Right lung (tissue), 2 donors: ENCODE measurements at regions not wholly inside any gene's neighbourhood (a gene's known extent, or its start where the extent isn't known, plus 50 kb on each side); places are given as distances from the start of the nearest gene placed in this dataset.

Experiments used
- DNase-seq, 2 donors: peaks; one replicate each; pipeline ENCODE4 v3.0.0-alpha.2; 2013

DNA sequence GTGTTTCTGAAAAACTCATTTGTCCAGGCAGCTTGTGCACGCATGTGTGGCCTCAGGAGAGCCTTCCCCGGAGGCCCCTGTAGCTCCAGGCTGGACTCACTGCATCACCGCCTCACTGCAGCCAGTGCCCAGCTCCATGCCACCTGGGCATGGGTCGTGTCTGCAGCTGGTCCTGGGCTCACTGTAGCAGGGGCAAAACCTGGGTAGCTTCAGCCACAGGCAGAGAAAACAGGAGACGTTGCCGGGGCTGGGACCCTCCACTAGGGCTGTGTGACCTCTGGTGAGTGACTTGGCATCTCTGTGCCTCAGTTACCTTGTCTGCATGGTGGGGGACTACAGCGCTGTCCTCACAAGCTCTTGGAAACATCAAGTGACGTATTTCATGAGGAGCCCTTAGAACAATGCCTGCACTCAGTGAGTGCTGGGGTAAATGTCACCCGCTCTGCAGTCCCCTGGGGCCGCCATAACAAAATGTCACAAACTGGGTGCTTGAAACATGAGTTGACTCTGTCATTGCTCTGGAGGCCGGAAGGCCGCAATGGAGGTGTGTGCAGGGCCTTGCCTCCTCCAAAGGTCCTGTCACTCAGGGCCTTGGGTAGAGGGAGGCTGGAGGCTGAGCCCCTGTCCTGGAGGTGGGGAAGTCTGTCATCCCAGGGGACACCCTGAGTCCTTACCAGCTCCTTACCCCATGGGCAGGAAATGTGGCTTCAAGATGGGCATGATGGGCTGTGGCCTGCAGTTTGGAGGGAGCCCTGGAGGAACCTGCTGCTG lies 488.7 kb downstream of the TBC1D22A start:
- DNase-seq: no peak

DNA sequence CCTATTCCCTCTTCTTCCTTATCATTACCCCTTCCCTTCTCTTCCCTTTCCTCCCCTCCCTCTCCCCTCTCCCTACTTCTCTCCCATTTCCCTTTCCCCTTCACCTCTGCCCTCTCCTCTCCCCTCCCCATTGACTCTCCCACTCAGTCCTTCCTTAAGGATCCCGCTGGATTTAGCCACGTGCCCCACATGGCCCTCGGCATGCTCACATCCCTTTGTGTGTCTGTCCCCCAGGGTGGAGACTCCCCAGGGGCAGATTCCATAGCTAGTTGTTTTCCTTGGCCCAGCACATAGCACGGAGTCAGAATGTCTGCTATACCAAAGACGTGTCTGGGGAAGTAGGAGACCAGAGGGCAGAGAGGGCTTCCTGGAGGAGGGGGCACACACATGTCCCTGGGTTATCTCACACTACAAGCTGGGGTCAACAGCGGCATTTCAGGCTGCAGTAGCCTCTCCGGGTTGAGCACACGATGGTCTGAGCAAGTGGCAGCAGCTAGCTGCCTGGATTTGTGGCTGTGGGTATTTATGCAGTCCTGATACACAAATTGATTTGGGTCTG lies 487.0 kb downstream of the TBC1D22A start:
- DNase-seq: no peak

DNA sequence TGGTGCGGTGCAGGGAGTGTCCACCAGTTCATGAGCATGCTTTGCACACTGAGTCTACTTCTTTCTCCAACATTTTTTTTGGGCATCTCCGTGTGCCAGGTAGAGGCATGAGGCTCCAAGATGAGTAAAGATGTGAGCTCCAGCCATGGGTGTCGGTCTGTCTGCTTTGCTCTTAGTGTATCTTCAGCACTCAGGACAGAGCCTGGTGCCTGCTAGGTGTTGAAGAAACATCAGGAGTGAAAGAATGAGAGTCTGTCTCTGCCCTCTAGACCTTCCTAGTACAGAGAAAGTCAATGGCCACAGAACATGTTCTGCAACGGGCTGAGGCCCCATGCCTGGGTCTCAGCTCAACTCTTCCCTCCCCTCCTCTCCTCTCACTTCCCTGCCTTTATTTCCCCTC lies 486.5 kb downstream of the TBC1D22A start:
- no peak for DNase-seq

DNA sequence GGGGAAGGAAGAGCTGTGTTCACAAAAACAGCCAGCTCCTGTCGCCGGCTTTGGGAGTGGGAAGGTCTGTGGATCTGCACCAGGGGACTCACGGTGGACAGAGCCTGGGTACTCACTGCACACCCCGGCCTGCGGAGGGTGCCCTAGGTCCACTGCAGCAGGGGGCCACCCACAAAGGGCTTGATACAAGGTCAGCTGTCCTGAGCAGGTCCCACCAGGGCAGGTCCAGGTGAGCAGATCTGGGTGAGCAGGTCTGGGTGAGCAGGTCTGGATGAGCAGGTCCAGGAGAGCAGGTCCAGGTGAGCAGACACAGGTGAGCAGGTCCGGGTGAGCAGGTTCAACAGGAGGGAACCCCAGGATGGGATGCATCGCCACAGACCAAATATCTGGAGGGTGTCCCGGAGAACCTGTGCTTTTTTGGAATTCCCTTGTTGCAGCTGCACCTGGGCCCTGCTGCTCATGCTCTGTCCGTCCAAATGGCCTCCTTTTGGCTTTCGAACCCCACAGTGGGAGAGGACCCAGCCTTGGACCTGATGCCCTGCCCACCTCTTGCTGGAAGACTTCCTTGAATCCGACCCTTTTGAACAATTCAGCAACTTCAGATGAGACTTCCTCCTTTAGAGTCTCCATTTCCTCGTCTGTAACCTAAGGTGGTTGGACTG lies 485.3 kb downstream of the TBC1D22A start:
- no peak for DNase-seq

DNA sequence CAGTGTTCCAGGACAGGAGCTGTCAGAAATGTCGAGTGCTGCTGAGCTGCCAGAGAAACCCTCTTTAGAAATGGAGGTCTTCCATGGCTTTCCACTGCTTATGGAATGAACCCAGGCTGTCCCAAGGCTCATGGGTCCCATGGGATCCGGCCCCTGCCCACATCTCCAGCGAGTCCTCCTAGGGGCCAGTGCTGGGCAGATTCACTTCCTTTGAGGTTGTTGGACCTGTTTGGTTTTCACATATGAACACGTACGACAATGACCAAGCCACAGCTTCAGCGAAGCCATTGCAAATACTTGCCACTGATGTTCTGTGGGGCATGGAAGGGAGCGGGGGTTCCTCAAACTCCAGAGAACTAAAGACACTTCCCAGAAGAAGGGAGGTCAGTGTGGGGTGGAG lies 483.3 kb downstream of the TBC1D22A start:
- no peak for DNase-seq

DNA sequence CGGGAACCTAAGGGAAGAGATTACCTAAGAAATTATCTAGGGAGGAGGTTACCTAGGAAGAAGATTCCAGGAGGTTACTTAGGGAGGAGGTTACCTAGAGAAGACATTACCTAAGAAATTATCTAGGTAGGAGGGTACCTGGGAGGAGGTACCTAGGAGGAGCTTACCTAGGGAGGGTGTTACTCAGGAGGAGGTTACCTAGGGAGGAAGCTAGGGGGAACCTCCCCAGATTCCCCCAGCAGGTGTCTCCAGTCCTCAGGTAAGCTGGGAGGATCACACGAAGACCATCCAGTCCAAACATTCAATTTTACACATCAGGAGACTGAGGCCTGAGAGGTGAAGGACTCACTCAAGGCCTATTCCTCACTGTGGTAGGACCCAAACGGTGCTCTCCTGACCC lies 482.8 kb downstream of the TBC1D22A start:
- no peak for DNase-seq

DNA sequence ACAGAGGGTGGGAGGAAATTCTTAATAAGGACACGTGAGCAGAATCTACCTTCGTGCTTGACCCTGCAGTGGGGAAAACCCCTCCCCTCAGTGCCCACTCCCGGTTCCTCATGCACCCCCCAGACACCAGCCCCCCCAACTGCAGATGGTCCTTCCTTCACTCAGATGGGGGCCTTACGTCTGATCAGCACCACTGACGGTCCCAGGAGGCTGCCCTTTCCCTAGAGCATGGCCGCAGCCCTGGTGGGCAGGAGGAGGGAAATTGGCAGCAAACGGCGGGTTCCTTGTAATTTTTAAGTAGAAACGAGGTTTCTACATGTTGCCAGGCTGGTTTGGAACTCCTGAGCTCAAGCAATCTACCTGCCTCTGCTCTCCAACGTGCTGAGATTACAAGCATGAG lies 477.7 kb downstream of the TBC1D22A start:
- DNase-seq: no peak

DNA sequence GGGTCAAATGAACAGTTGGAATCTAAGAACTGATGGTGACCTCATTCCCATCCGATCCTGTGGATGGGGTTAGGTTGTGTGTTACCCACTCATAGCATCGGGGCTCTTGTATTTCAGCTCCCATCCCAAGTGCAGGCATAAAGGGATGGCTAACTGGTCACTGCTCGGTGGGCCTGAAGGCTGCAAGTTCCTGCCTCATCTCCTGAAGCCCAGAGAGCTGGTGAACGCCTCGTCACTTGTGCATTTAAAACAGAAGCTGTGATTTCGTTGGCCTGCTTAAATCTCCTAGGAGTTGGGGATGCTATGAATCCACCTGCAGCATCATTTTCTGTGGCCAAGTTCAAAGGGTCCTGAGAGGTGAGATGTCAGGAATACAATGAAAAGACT lies 477.0 kb downstream of the TBC1D22A start:
- DNase-seq: no peak

DNA sequence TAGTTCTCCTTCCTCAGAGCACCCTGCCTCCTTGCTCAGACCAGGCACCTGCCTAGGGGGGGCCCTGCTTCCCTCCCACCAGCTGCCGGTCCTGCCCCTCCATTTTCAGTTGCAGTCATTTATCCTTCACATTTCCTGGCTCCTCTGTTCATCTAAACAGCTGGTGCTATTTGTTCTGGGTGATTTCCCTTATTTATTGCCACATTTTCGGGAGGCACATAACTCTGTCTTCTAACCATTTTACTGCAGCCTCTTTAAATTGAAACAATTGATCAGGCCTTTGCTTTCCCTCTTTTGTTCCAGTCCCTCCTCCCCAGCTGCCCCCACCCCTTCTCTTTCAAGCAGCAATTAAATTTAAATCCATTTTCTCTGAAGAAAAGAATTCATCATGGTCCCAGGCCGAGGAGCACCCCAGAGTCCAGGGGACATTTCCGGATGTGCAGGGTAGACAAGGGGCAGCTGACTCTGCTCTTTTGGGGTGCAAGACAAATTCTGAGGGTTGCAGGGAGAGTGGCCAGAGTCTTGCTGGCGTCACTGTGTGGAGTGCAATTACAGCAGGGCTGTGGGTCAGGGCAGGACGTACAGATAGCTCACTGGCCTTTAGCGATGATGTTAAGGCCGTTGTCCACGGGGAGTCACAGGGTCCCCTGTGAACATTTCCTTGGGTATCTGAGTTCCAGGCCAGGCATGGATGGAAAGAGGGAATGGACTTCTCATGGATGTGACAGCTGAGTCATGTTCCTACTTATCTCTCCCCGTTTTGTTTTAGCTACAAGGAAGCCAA lies 476.4 kb downstream of the TBC1D22A start:
- DNase-seq: no peak

DNA sequence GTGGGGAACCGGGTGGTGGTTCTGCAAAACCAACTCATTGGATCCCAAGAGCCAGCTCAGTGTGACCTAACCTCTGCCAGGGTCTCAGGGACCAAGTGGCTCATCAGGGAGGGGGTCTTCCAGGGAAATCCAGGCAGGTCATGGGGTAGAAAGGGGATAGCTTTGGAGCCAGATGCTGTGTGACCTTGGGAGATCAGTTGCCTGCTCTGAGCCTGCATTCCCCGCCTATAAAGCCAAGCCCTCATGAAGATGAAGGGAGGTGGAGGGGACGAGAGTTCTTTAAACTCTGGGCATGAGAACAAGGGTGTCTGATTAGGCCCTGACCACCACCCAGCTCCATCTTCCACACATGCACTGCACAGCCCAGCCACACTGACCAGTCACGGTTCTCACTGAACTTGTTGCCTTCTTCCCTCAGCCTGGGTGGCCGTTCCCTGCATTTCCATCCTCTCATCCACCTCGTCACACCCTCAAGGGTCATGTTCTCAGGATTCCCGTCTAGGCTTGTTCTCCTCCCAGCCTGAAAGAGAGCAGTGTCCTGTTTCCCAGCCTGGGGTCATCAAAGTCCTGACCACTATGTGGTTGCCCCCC lies 475.5 kb downstream of the TBC1D22A start:
- no peak for DNase-seq

DNA sequence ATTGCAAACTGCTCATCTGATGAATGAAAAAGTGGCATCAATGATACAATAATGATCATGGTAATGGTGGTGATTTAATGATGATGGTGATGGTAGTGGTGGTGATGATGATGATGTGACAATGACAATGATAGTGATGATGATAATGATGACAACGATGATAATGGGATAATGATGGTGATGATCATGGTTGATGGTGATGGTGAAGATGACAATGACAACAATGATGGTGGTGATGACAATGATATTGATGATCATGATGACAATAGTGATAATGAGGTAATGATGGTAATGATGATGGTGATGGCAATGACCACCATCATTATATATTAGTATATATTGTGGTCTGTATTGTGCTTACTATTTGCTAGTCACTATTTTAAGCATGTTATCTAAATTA lies 474.3 kb downstream of the TBC1D22A start:
- DNase-seq: no peak

DNA sequence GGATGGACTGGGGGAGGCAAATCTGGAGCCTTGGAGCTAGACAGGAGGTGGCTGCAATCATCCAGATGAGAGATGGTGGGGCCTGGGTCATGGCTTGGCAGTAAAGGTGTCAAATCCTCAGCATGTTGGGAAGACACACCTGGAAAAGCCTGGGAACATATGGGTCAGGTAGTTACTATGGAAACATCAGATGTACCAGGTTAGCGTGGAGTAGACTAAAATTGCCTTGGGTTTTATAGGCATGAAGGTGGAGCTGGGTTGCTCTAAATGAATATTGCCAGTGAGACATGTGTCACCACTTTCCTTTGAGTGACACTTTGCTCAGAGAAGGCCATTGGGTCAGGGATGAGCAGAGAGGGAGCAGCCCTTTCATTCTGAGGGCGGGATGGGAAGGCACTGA lies 473.7 kb downstream of the TBC1D22A start:
- DNase-seq: no peak

DNA sequence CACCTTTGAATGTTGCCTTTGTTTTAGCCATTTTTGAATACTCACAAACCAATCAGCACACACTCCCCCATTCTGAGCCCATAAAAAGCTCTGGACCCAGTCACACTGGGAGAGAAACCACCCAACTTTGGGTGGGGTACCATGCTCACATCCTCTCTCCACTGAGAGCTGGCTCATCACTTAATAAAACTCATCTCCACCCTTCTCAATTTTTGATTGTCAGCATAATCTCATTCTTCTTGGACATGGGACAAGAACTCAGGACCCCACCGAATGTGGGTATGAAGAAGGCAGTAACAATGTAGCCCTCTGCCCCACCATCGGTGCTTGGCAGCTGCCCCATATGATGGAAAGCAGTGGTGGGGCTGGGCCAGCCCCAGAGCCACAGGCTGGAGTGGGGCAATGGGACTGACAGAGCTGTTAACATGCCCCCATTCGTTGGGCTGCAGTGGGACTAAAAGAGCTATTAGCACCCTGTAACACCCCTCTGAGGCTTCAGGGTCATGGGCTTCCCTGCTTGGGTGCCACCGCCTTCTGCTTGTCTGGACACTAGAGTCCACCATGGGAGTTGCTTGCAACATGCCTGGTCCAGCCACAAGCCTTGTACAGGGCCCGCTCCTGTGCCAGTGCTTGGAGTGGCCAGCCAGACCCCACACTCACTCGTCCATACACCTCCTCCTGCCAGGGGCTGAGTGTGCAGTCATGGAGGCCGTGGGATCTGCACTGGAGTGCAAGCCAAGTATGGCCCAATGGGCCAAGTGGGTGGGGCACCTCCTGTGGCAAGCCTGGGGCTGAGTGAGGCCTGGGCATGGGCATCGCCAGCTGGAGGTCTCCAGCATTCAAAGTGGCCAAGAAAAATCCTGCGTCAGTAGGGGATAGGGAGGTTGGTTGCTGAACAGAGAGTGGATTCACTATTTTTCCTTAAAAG lies 471.1 kb downstream of the TBC1D22A start:
- no peak for DNase-seq

DNA sequence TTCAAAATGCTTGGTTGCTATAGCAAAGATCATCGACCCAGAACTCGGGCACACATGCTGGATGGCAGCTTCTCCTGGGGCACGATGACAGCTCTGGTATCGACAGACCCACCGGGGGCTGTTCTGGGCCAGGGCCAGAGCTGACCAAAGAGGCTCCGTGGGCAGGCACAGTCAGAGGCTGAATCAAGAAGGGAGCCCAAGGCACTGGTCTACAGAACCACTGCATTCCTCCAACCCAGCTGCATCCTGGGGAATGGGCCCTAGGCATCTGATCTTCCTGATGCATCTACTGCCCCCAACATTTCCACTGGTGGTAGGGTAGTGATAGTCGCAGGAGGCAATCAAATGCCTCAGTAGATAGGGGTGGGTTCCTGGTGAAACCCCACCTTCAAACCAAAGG lies 470.3 kb downstream of the TBC1D22A start:
- no peak for DNase-seq

DNA sequence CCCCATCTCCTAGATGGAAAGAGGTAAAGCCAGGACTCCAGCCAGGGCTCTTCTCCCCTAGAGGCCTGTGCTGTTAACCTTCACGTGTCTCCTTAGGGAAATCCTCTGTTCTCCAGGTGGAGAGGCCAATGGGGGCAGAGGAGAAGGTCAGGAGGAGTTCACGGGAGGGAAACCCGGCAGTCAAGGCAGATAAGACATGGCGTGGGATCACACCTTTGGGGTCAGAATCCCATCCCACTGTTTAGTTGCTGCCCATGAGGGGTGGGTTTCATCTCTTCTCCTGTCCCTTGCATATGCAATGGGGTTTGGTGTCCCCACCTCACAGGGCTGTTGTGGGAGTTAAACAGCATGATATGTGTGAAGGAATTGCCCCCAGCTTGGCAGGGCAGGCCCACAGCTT lies 469.7 kb downstream of the TBC1D22A start:
- no peak for DNase-seq

DNA sequence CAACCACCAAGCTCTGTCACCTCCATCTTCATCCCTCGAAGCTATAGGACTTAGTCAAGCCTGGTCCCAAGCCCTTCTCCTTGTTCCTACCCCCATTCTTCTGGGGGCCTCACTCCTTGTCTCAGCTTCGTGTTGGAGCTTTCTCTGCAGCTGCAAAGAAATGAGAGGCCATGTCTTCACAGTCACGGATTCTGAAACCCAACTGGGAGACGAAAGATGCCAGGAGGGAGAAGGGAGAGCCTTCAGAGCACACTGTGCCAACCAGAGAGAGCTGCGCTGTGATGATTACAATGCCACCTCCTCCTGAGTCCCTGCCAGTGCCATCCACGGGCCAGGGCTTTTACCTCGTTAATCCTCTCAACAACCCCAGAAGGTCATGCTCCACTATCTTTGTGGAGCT lies 469.3 kb downstream of the TBC1D22A start:
- no peak for DNase-seq

DNA sequence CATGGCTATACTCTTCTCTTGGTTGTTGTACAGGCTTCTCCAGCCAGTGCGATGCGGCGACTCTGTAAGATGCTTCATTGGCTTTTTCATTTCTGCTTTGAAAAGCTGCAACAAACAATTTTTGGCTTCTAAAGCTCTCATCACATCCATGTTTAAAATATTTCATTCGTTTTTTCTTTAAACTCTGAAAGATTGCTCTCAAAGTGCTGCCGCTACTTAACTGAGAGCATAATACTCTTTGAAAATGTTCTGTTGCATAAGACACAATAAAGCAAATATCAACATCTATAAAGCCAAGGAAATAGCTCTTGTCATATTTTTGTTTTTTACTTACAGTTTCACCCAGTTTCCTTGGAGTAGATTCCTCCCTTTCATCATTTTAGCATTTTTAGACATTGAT lies 468.3 kb downstream of the TBC1D22A start:
- peak; percentile 45 to 76 for DNase-seq

DNA sequence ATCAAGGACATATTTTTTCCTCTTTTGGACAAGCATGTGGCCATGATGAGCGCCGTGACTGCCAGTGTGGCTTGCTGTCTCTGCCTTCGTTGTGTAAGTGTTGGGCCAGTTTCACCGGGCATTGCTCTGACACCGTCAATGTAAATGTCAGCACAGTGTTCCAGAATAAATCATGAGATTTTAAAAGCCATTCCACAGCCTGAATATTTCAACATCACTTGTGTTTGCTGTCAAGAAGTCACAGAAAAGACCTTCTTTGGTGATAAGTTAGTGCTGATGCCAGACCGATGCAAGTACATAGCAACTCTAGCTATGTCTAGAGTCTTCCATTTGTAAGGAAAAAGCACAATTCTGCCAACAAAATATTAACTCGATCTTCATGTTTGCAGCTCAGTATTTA lies 467.8 kb downstream of the TBC1D22A start:
- DNase-seq: peak; percentile 85 to 88

DNA sequence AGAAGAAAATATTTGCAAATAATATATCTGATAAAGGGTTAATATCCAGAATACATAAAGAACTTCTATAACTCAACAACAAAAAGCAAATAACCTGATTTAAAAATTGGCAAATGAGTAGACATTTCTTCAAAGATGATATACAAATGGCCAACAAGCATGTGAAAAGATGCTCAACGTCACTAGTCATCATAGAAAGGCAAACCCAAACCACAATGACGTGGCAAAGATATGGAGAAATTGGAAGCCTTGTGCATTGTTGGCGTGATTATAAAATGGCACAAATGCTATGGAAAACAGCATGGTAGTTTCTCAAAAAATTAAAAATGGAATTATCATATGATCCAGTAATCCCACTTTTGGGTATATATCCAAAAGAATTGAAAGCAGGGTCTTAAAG lies 466.3 kb downstream of the TBC1D22A start:
- no peak for DNase-seq

DNA sequence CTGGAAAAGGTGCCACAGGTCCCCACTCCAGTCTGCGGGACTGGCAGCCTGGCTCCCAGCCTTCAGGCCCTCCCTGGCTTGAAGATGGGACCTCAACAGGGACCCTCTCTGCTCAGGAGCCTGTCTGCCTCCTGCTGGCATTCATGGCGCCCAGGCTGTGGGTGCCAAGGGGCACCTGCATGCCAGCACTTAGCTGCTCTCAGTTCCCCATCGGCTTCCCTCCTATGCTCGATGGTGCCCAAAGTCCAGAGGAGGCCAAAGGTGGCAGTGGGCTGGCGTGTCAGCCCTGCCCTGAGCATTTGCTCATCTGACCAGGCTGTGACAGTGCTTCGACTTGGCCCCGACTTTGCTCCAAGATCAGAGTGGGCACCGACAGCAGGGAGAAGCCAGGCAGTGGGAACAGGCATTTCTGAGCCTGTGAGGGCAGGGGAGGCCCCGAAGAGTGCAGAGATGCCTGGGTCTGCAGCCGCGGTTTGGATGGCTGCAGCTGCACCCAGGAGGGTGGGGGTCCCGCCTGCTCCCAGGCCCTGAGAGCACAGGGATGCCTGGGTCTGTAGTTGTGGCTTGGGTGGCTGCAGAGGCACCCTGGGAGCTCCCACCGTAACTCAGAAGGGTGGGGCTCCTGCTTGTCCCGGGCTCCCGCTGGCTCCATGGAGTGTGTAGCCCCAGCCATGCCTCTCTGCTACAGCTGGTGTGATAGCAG lies 463.6 kb downstream of the TBC1D22A start:
- no peak for DNase-seq
